HG03139 (cell line): ENCODE measurements at regions not wholly inside any gene's neighbourhood (a gene's known extent, or its start where the extent isn't known, plus 50 kb on each side); places are given as distances from the start of the nearest gene placed in this dataset.
"Not testable (repeated sequence)": the region's sequence is repeated elsewhere in the genome, so short reads cannot be mapped to it uniquely, and the experiment has no call there.

Source experiments
- ATAC-seq: cut with Tn5 transposase; IDR thresholded peaks from one replicate; pipeline ENCODE4 v1.9.1; 2021; ENCODE audit not compliant: unreplicated experiment

- not testable (repeated sequence) for ATAC-seq
These were observed 52.8 kb downstream of the FOXD4L6 start for GRCh38 chr9:41075671-41076070.

- ATAC-seq: peak; percentile 45
These were observed 54.0 kb downstream of the FOXD4L6 start for GRCh38 chr9:41074356-41074942.

GRCh38 chr9:41073471-41074243, 54.8 kb downstream of the FOXD4L6 start:
- not testable (repeated sequence) for ATAC-seq

- peak; percentile 77 for ATAC-seq
These were observed 64.2 kb downstream of the FOXD4L6 start for GRCh38 chr9:41064125-41064795.

GRCh38 chr9:41063243-41063642, 65.2 kb downstream of the FOXD4L6 start:
- not testable (repeated sequence) for ATAC-seq

- ATAC-seq: not testable (repeated sequence)
These were observed 68.9 kb downstream of the FOXD4L6 start for GRCh38 chr9:41059603-41060002.

GRCh38 chr9:41053666-41054363, 74.7 kb downstream of the FOXD4L6 start:
- peak; percentile 73 for ATAC-seq

- not testable (repeated sequence) for ATAC-seq
These were observed 79.8 kb downstream of the FOXD4L6 start for GRCh38 chr9:41048672-41049071.

GRCh38 chr9:41047792-41048191, 80.7 kb downstream of the FOXD4L6 start:
- ATAC-seq: not testable (repeated sequence)

- not testable (repeated sequence) for ATAC-seq
These were observed 83.6 kb downstream of the FOXD4L6 start for GRCh38 chr9:41044930-41045329.

GRCh38 chr9:41043433-41043832, 85.0 kb downstream of the FOXD4L6 start:
- not testable (repeated sequence) for ATAC-seq

GRCh38 chr9:41042111-41042510, 86.4 kb downstream of the FOXD4L6 start:
- ATAC-seq: not testable (repeated sequence)

GRCh38 chr9:41040705-41041342, 87.7 kb downstream of the FOXD4L6 start:
- ATAC-seq: not testable (repeated sequence)

- not testable (repeated sequence) for ATAC-seq
These were observed 93.2 kb downstream of the FOXD4L6 start for GRCh38 chr9:41035276-41035675.

GRCh38 chr9:41034699-41035197, 93.7 kb downstream of the FOXD4L6 start:
- not testable (repeated sequence) for ATAC-seq

GRCh38 chr9:41033877-41034276, 94.6 kb downstream of the FOXD4L6 start:
- ATAC-seq: not testable (repeated sequence)

GRCh38 chr9:41033360-41033759, 95.1 kb downstream of the FOXD4L6 start:
- not testable (repeated sequence) for ATAC-seq

- not testable (repeated sequence) for ATAC-seq
These were observed 101.4 kb downstream of the FOXD4L6 start for GRCh38 chr9:41026912-41027676.

- not testable (repeated sequence) for ATAC-seq
These were observed 106.1 kb downstream of the FOXD4L6 start for GRCh38 chr9:41022365-41022764.
